ENCODE measurements at regions not wholly inside any gene's neighbourhood (a gene's known extent, or its start where the extent isn't known, plus 50 kb on each side); places are given as distances from the start of the nearest gene placed in this dataset.

DNA sequence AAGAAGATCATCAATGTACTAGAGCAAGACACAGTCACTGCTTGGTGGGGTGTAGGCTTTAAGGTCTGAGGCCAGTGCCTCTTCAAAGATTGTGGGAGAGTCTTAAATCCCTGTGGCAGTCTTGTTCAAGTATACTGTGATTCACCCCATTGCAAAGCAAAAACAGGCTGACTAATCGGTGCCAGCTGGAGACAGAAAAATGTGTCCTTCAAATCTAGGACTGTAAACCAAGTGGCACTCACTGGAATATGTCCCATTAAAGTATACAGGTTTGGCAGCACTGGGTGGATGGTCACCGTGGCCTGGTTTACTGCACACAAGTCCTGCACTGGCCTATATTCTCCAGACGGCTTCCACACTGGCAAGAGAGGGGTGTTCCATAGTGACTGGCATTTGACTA lies 1315.3 kb downstream of the TMEM121 start:
- ATAC-seq, result no peak
- Mint-ChIP-seq H3K9me3 (peaks cover 98% of the 10 kb centered on the region), H3K4me1 (no peaks in the 10 kb centered on the region)

More for the DNA sequence above, 1315.3 kb downstream of the TMEM121 start:
- Histone ChIP-seq H3K4me2 (no peak overlapping the region), H3K27me3 (ENCODE audit: insufficient read depth) (no peaks in the 10 kb centered on the region), H3K9me2 (ENCODE audit: insufficient read depth) (no peaks in the 10 kb centered on the region), H3K79me2 (replicated peaks; ENCODE audit: insufficient read depth) (no peaks in the 10 kb centered on the region), H3F3A (replicated peaks; ENCODE audit: low read depth) (no peaks in the 10 kb centered on the region), H3K36me3 (ENCODE audit: insufficient read depth) (peaks cover 5% of the 10 kb centered on the region), H3K27ac (ENCODE audit: low read depth) (no peak overlapping the region), H4K20me1 (replicated peaks; ENCODE audit: insufficient read depth) (no peaks in the 10 kb centered on the region), H2AFZ (no peak overlapping the region), H3K4me3 (no peak overlapping the region), H3K4me1 (ENCODE audit: insufficient read depth) (no peaks in the 10 kb centered on the region)
- Mint-ChIP-seq H3K27ac (no peak overlapping the region), H3K27me3 (ENCODE audit: insufficient read depth, low read depth, poor library complexity) (no peaks in the 10 kb centered on the region), H3K36me3 (ENCODE audit: low read depth) (peaks cover 43% of the 10 kb centered on the region), H3K4me3 (no peak overlapping the region)
- TF ChIP-seq ZNF331 (CRISPR knock-in tag; IDR thresholded peaks at IDR 0.05; ENCODE audit: low read depth) (no peak), CREB1 (CRISPR knock-in tag; IDR thresholded peaks at IDR 0.05; ENCODE audit: low read depth) (no peak), EZH2 (IDR thresholded peaks at IDR 0.05; ENCODE audit: low read depth, unreplicated experiment) (no peak), JUNB (IDR thresholded peaks at IDR 0.05; ENCODE audit: unreplicated experiment) (no peak), EZH2phosphoT487 (IDR thresholded peaks at IDR 0.05; ENCODE audit: unreplicated experiment) (no peak), ZNF114 (CRISPR knock-in tag; IDR thresholded peaks at IDR 0.05) (no peak), POLR2AphosphoS5 (IDR thresholded peaks at IDR 0.05; ENCODE audit: low read depth) (no peak), NANOG (IDR thresholded peaks at IDR 0.05; ENCODE audit: borderline replicate concordance) (no peak), STAT1 (IDR thresholded peaks at IDR 0.05; ENCODE audit: unreplicated experiment) (no peak)
- TF ChIP-seq, protein P1, sequence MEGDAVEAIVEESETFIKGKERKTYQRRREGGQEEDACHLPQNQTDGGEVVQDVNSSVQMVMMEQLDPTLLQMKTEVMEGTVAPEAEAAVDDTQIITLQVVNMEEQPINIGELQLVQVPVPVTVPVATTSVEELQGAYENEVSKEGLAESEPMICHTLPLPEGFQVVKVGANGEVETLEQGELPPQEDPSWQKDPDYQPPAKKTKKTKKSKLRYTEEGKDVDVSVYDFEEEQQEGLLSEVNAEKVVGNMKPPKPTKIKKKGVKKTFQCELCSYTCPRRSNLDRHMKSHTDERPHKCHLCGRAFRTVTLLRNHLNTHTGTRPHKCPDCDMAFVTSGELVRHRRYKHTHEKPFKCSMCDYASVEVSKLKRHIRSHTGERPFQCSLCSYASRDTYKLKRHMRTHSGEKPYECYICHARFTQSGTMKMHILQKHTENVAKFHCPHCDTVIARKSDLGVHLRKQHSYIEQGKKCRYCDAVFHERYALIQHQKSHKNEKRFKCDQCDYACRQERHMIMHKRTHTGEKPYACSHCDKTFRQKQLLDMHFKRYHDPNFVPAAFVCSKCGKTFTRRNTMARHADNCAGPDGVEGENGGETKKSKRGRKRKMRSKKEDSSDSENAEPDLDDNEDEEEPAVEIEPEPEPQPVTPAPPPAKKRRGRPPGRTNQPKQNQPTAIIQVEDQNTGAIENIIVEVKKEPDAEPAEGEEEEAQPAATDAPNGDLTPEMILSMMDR (conservative IDR thresholded peaks at IDR 0.05; ENCODE audit: low read depth in 2 of 2), result no peak
- TF ChIP-seq, protein P2, sequence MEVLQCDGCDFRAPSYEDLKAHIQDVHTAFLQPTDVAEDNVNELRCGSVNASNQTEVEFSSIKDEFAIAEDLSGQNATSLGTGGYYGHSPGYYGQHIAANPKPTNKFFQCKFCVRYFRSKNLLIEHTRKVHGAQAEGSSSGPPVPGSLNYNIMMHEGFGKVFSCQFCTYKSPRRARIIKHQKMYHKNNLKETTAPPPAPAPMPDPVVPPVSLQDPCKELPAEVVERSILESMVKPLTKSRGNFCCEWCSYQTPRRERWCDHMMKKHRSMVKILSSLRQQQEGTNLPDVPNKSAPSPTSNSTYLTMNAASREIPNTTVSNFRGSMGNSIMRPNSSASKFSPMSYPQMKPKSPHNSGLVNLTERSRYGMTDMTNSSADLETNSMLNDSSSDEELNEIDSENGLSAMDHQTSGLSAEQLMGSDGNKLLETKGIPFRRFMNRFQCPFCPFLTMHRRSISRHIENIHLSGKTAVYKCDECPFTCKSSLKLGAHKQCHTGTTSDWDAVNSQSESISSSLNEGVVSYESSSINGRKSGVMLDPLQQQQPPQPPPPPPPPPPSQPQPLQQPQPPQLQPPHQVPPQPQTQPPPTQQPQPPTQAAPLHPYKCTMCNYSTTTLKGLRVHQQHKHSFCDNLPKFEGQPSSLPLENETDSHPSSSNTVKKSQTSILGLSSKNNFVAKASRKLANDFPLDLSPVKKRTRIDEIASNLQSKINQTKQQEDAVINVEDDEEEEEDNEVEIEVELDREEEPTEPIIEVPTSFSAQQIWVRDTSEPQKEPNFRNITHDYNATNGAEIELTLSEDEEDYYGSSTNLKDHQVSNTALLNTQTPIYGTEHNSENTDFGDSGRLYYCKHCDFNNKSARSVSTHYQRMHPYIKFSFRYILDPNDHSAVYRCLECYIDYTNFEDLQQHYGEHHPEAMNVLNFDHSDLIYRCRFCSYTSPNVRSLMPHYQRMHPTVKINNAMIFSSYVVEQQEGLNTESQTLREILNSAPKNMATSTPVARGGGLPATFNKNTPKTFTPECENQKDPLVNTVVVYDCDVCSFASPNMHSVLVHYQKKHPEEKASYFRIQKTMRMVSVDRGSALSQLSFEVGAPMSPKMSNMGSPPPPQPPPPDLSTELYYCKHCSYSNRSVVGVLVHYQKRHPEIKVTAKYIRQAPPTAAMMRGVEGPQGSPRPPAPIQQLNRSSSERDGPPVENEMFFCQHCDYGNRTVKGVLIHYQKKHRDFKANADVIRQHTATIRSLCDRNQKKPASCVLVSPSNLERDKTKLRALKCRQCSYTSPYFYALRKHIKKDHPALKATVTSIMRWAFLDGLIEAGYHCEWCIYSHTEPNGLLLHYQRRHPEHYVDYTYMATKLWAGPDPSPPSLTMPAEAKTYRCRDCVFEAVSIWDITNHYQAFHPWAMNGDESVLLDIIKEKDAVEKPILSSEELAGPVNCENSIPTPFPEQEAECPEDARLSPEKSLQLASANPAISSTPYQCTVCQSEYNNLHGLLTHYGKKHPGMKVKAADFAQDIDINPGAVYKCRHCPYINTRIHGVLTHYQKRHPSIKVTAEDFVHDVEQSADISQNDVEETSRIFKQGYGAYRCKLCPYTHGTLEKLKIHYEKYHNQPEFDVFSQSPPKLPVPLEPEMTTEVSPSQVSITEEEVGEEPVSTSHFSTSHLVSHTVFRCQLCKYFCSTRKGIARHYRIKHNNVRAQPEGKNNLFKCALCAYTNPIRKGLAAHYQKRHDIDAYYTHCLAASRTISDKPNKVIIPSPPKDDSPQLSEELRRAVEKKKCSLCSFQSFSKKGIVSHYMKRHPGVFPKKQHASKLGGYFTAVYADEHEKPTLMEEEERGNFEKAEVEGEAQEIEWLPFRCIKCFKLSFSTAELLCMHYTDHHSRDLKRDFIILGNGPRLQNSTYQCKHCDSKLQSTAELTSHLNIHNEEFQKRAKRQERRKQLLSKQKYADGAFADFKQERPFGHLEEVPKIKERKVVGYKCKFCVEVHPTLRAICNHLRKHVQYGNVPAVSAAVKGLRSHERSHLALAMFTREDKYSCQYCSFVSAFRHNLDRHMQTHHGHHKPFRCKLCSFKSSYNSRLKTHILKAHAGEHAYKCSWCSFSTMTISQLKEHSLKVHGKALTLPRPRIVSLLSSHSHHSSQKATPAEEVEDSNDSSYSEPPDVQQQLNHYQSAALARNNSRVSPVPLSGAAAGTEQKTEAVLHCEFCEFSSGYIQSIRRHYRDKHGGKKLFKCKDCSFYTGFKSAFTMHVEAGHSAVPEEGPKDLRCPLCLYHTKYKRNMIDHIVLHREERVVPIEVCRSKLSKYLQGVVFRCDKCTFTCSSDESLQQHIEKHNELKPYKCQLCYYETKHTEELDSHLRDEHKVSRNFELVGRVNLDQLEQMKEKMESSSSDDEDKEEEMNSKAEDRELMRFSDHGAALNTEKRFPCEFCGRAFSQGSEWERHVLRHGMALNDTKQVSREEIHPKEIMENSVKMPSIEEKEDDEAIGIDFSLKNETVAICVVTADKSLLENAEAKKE (CRISPR knock-in tag; IDR thresholded peaks at IDR 0.05), result no peak
- TF ChIP-seq, protein P3, sequence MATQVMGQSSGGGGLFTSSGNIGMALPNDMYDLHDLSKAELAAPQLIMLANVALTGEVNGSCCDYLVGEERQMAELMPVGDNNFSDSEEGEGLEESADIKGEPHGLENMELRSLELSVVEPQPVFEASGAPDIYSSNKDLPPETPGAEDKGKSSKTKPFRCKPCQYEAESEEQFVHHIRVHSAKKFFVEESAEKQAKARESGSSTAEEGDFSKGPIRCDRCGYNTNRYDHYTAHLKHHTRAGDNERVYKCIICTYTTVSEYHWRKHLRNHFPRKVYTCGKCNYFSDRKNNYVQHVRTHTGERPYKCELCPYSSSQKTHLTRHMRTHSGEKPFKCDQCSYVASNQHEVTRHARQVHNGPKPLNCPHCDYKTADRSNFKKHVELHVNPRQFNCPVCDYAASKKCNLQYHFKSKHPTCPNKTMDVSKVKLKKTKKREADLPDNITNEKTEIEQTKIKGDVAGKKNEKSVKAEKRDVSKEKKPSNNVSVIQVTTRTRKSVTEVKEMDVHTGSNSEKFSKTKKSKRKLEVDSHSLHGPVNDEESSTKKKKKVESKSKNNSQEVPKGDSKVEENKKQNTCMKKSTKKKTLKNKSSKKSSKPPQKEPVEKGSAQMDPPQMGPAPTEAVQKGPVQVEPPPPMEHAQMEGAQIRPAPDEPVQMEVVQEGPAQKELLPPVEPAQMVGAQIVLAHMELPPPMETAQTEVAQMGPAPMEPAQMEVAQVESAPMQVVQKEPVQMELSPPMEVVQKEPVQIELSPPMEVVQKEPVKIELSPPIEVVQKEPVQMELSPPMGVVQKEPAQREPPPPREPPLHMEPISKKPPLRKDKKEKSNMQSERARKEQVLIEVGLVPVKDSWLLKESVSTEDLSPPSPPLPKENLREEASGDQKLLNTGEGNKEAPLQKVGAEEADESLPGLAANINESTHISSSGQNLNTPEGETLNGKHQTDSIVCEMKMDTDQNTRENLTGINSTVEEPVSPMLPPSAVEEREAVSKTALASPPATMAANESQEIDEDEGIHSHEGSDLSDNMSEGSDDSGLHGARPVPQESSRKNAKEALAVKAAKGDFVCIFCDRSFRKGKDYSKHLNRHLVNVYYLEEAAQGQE (IDR thresholded peaks at IDR 0.05; ENCODE audit: unreplicated experiment), result no peak
- TF ChIP-seq, protein P4, sequence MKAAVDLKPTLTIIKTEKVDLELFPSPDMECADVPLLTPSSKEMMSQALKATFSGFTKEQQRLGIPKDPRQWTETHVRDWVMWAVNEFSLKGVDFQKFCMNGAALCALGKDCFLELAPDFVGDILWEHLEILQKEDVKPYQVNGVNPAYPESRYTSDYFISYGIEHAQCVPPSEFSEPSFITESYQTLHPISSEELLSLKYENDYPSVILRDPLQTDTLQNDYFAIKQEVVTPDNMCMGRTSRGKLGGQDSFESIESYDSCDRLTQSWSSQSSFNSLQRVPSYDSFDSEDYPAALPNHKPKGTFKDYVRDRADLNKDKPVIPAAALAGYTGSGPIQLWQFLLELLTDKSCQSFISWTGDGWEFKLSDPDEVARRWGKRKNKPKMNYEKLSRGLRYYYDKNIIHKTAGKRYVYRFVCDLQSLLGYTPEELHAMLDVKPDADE (IDR thresholded peaks at IDR 0.05), result no peak
- no peak for DNase-seq (ENCODE audit: low spot score)
